ENCODE measurements at regions not wholly inside any gene's neighbourhood (a gene's known extent, or its start where the extent isn't known, plus 50 kb on each side); places are given as distances from the start of the nearest gene placed in this dataset.
A peak's percentile ranks its signal among the peaks of the same experiment; 100 is the strongest.
"Not testable (repeated sequence)": the region's sequence is repeated elsewhere in the genome, so short reads cannot be mapped to it uniquely, and the experiment has no call there.

DNA sequence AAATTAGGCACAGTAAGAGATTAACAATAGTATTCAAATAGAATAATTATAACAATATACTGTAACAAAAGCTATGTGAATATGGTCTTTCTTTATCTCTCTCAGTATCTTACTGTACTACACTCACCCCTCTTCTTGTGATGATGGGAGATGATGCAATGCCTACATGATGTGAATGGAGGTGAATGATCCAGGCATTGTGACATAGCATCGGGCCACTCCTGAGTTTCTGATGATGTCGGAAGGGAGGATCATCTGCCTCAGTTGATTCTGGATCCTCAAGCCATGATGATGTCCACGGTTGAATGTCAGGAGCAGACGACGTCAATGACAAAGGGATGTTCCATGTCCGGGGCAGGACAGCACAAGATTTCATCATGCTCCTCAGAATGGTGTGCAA is 268.3 kb upstream of the MGAT5 start:
- H3K27ac Mint-ChIP-seq: no peak overlapping the region
- no peak for DNase-seq
- H3K9me3 Mint-ChIP-seq: no peaks in the 10 kb centered on the region
- ATAC-seq (ENCODE audit: low read depth): no peak
- POLR2A ChIA-PET: no interaction called here
- H3K27me3 Mint-ChIP-seq: peaks cover 5% of the 10 kb centered on the region
- H3K36me3 Mint-ChIP-seq: no peaks in the 10 kb centered on the region
- no peak overlapping the region for H3K4me3 Mint-ChIP-seq
- no peaks in the 10 kb centered on the region for H3K4me1 Mint-ChIP-seq

DNA sequence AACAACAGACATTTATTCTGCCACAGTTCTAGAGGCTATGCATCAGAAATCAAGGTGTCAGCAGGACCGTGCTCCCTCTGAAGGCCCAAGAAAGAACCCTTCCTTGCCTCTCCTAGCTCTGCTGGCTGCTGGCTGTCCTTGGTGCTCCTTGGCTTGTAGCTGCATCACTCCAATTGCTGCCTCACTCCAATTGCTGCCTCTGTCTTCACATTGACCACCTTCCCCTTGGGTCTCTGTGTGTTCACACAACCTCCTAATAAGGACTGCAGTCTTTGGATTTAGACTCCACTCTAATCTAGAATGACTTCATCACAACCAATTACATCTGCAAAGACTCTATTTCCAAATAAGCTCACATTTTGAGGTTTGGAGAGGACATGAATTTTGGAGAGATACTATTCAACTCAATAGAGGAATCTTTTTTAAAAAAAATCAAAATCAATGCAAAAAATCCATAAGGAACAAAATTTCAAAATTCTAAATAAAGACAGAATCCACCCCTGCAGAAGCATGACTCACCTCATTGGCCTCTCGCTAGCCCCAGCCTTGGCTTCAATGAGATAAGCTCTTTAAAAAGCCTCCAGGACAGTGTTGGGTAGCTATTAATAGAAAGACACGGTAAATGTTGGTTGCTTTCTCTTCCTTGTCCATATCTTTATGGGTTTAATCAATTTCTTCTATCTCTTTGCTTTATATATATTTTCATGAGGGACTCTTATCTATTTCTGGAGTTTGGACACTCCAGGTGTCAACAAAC is 267.6 kb upstream of the MGAT5 start:
- POLR2A ChIA-PET: no interaction called here
- no peak overlapping the region for H3K27ac Mint-ChIP-seq
- H3K4me1 Mint-ChIP-seq: no peaks in the 10 kb centered on the region
- no peaks in the 10 kb centered on the region for H3K9me3 Mint-ChIP-seq
- DNase-seq (no peak), ATAC-seq (ENCODE audit: low read depth) (no peak)
- H3K36me3 Mint-ChIP-seq: no peaks in the 10 kb centered on the region
- no peak overlapping the region for H3K4me3 Mint-ChIP-seq
- H3K27me3 Mint-ChIP-seq: peaks cover 5% of the 10 kb centered on the region

DNA sequence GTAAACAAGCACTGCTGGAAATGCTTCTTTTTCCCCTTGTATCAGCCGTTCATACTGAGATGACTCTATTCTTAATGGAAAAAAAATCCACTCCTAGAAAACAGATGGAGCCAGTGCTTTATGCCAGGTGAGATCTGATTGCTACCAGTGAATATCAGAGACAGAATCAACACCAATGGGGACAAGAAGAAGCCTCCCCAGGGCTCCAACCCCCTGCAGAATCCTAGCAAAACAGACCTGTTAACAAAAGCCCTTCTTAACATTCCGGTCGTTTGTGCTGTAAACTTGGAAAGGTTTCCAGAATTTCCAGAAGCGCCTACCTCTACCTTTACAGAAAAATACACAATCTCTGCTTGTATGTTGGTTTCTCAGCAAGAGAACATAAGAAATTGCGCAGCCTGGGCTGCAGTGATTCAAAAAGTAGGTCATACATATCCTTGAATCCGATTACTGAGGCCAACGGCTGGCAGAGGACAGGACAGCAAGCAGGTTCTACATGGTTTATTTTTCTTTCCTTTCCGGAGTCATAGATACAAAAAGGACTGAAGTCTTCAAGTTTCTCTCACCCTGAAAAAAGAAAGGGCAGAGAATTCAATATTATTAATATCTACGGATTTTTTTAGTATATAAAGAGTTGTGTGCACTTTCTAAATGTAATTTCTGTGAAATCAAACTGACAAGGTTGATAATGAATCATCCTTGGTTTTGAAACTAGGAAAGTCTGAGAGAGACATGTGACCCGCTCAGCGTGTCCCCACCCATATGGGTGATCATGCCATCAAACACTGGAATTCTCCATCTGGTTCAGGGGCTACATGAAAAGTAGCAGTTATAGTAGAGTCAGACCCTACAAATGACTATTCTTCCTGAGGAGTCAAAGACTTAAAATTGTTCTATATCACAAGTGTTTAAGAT is 266.7 kb upstream of the MGAT5 start:
- Mint-ChIP-seq H3K36me3 (no peaks in the 10 kb centered on the region), H3K9me3 (no peaks in the 10 kb centered on the region), H3K4me1 (no peaks in the 10 kb centered on the region), H3K4me3 (no peak overlapping the region), H3K27ac (no peak overlapping the region), H3K27me3 (peaks cover 9% of the 10 kb centered on the region)
- DNase-seq (no peak), ATAC-seq (ENCODE audit: low read depth) (no peak)
- POLR2A ChIA-PET: no interaction called here

DNA sequence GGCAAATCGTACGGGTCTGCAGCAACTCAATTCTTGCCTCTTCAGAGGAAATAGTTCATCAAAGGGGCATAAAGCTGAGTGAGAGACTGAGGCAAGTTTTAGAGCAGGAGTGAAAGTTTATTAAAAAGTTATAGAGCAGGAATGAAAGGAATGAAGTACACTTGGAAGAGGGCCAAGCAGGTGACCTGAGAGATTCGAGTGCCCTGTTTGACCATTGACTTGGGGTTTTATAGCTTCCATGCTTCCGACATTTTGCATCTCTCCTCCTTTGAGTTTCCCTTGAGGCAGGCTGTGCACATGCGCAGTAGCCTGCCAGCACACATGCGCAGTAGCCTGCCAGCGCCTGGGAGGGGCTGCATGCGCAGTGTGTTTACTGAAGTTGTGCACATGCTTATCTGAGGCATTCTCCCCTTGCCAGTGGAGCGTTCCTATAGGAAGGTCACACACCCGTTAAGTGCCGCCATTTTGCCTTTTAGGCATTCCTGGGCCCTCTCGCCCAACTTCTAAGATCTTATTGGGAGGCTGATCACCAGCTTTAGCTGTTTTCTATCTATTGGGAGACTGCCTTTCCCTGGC is 265.5 kb upstream of the MGAT5 start:
- H3K4me1 Mint-ChIP-seq: no peaks in the 10 kb centered on the region
- no peak for DNase-seq
- H3K27ac Mint-ChIP-seq: no peak overlapping the region
- H3K9me3 Mint-ChIP-seq: no peaks in the 10 kb centered on the region
- H3K4me3 Mint-ChIP-seq: no peak overlapping the region
- POLR2A ChIA-PET: no interaction called here
- H3K27me3 Mint-ChIP-seq: peaks cover 13% of the 10 kb centered on the region
- no peak for ATAC-seq (ENCODE audit: low read depth)
- no peaks in the 10 kb centered on the region for H3K36me3 Mint-ChIP-seq

DNA sequence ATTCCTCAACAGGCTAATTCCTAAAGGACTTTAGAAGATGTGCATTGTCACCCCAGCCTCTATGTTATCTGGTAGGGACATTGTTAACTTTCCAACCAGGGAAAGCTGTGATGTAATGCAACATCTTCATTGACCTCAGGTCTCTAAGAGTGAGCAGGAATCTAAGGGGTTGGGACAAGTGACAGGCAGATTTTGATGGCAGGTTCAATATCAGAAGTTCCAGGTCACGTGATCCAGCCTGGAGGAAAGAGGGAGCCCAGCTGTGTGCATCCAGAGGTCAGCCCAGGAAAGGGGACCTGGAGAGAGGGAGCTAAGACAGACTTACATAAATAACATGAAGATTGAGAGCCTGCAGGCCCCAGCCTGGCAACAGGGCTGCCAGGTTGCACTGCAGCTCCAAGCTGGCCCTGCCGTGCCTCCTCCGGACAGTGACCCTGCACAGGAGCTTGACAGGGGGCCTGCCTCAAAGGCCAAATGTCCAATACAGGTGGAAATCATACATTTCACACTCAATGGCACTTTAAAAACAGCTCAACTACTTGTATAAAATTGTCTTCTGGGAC is 262.2 kb upstream of the MGAT5 start:
- POLR2A ChIA-PET: no interaction called here
- H3K4me1 Mint-ChIP-seq: no peaks in the 10 kb centered on the region
- H3K4me3 Mint-ChIP-seq: no peak overlapping the region
- no peak overlapping the region for H3K27ac Mint-ChIP-seq
- ATAC-seq (ENCODE audit: low read depth) (no peak), DNase-seq (no peak)
- H3K36me3 Mint-ChIP-seq: no peaks in the 10 kb centered on the region
- H3K27me3 Mint-ChIP-seq: peaks cover 22% of the 10 kb centered on the region
- no peaks in the 10 kb centered on the region for H3K9me3 Mint-ChIP-seq

DNA sequence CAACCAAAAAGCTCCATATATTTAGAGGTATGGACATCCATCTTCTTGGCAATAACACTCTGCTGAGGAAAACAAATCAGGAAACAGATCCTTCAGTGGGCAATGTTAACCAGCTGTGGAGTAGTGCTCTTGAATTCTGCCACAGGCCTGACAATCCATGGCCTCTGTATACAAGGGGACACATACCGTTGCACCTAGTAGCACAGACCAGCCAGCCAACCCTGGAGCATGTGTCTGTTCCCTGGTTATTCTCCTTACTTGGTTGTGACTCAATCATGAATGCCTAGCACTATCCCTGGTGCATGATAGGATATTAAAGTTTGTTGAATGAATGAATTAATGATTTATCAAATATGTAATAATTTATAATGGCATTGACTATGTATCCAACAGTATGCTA is 261.4 kb upstream of the MGAT5 start:
- no peak overlapping the region for H3K4me3 Mint-ChIP-seq
- no peaks in the 10 kb centered on the region for H3K4me1 Mint-ChIP-seq
- DNase-seq (no peak), ATAC-seq (ENCODE audit: low read depth) (no peak)
- POLR2A ChIA-PET: no interaction called here
- H3K27ac Mint-ChIP-seq: no peak overlapping the region
- no peaks in the 10 kb centered on the region for H3K9me3 Mint-ChIP-seq
- peaks cover 28% of the 10 kb centered on the region for H3K27me3 Mint-ChIP-seq
- no peaks in the 10 kb centered on the region for H3K36me3 Mint-ChIP-seq

DNA sequence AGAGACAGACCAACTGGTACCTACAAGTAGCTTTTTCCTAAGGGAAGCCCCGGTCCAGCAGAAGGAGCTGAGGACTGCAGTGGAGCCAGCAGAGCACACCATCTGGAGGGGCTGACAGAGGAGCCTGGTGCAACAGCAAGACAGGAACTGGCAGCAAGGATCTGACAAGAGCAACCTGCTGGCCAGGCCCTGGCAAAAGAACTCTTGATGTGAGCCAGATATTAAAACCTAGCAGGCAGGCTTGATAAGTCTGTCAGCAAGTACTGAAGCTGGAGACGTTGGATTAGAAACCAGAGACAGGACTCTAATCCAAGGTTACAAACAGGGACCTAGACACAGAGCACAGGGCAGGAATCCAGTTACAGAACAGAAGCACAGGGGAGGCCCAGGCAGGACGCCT is 260.7 kb upstream of the MGAT5 start:
- H3K4me1 Mint-ChIP-seq: no peaks in the 10 kb centered on the region
- H3K9me3 Mint-ChIP-seq: no peaks in the 10 kb centered on the region
- DNase-seq: no peak

DNA sequence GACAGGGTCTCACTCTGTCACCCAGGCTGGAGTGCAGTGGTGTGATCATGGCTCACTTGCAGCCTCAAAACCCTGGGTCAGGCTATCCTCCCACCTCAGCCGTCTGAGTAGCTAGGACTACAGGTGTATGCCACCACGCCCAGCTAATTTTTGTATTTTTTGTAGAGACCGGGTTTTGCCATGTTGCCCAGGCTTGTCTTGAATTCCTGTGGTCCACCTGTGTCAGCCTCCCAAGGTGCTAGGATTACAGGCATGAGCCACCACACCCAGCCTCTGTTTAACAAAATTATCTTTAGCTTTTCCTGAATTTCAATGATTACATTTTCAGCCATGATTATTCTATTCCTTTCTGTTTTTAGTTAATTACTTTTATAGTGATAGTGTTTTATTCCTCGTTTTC is 255.1 kb upstream of the MGAT5 start:
- H3K36me3 Mint-ChIP-seq; ATAC-seq (ENCODE audit: low read depth); H3K27ac Mint-ChIP-seq; H3K4me1 Mint-ChIP-seq; H3K9me3 Mint-ChIP-seq; POLR2A ChIA-PET; H3K4me3 Mint-ChIP-seq; DNase-seq: not testable (repeated sequence)
- peaks cover 29% of the 10 kb centered on the region for H3K27me3 Mint-ChIP-seq

More for the DNA sequence above, 260.7 kb upstream of the MGAT5 start:
- Mint-ChIP-seq H3K27me3 (peaks cover 28% of the 10 kb centered on the region), H3K4me3 (no peak overlapping the region), H3K36me3 (no peaks in the 10 kb centered on the region), H3K27ac (no peak overlapping the region)
- POLR2A ChIA-PET: no interaction called here
- ATAC-seq (ENCODE audit: low read depth): no peak

DNA sequence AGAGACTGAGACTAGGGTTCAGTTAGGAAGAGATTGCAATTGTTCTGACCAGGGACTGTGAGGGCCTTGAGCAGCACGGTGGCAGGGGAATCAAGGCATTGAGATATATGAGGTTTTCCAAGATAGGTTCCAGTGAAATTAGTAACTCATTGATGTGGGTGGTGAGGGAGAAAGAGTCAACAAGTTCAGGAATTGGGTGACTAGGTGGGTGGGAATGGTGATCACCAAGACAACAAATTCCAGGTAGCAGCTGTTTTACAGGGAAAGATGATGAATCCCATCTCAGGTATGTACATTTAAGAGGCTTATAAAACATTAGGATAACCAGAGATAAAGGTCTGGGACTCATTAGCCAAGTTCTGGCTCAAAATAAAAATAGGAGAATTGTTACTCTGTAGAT is 251.5 kb upstream of the MGAT5 start:
- ATAC-seq (ENCODE audit: low read depth): no peak

DNA sequence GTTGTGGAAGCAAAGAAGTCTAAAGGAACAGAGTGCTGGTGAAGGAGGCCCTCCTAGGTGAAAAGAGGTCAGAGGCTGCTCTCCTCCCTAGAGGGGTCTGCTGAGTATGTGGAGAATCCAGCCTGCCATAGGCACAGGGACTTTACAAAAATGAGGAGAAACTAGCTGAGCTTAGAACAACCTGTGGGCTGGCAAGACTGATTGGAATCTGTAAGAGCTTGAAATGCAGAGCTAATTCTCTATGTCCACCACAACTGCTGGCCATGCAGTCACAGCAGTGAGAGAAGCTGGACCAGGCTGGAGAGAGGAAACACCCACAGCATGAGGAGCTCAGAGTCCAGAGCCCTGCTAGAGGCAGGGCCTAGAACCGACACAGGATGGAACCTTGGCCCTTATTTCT is 251.0 kb upstream of the MGAT5 start:
- Mint-ChIP-seq H3K9me3 (no peaks in the 10 kb centered on the region), H3K4me3 (no peak overlapping the region), H3K4me1 (no peaks in the 10 kb centered on the region), H3K36me3 (no peaks in the 10 kb centered on the region), H3K27me3 (peaks cover 23% of the 10 kb centered on the region), H3K27ac (no peak overlapping the region)
- ATAC-seq (ENCODE audit: low read depth) (no peak), DNase-seq (no peak)
- POLR2A ChIA-PET: no interaction called here

More for the DNA sequence above, 251.5 kb upstream of the MGAT5 start:
- POLR2A ChIA-PET: no interaction called here
- Mint-ChIP-seq H3K27ac (peak overlapping the region; percentile 2), H3K4me1 (no peaks in the 10 kb centered on the region), H3K27me3 (peaks cover 23% of the 10 kb centered on the region), H3K36me3 (no peaks in the 10 kb centered on the region), H3K4me3 (no peak overlapping the region), H3K9me3 (no peaks in the 10 kb centered on the region)
- DNase-seq: no peak

DNA sequence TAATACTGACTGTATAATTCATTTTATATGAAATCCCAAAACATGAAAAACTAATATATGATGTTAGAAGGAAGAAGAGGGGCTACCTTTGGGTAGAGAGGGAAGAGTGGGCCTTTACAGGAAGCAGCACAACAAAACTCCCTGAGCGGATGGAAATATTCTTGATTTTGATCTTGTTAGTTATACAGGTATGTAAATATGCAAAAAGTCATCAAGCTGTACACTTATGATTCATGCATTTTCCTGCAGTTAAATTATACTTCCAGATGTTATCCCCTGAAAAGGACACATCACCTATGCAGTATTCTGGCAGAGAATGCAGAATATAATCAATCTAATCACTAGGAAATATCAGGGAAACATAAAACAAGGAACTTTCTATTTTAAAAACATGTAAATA is 249.4 kb upstream of the MGAT5 start:
- no peak overlapping the region for H3K27ac Mint-ChIP-seq
- POLR2A ChIA-PET: no interaction called here
- no peaks in the 10 kb centered on the region for H3K9me3 Mint-ChIP-seq
- ATAC-seq (ENCODE audit: low read depth) (no peak), DNase-seq (no peak)
- H3K4me3 Mint-ChIP-seq: no peak overlapping the region
- H3K36me3 Mint-ChIP-seq: no peaks in the 10 kb centered on the region
- H3K4me1 Mint-ChIP-seq: no peaks in the 10 kb centered on the region
- peaks cover 21% of the 10 kb centered on the region for H3K27me3 Mint-ChIP-seq

DNA sequence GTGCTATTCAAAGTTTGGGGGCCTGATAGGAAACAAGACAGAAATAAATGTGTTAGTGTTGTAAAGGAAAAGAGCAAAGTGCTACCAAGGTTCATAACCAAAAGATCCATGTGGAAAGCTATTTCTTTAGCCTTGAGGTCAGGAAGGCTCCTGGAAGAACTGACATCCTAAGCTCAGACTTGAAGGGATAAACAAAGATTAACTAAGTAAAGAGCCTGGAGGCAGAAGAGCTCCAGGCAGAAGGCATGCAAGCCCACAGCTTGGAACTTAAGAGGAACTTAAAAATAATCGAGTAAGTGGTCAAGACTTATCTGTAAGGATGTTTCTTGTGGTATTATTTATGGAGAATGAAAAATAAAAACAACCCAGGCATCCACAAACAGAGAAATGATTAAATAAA is 245.0 kb upstream of the MGAT5 start:
- H3K27me3 Mint-ChIP-seq: peaks cover 11% of the 10 kb centered on the region
- POLR2A ChIA-PET: no interaction called here
- no peaks in the 10 kb centered on the region for H3K9me3 Mint-ChIP-seq
- no peak for DNase-seq
- no peaks in the 10 kb centered on the region for H3K36me3 Mint-ChIP-seq
- no peak overlapping the region for H3K4me3 Mint-ChIP-seq
- no peak for ATAC-seq (ENCODE audit: low read depth)
- H3K27ac Mint-ChIP-seq: no peak overlapping the region
- no peaks in the 10 kb centered on the region for H3K4me1 Mint-ChIP-seq

DNA sequence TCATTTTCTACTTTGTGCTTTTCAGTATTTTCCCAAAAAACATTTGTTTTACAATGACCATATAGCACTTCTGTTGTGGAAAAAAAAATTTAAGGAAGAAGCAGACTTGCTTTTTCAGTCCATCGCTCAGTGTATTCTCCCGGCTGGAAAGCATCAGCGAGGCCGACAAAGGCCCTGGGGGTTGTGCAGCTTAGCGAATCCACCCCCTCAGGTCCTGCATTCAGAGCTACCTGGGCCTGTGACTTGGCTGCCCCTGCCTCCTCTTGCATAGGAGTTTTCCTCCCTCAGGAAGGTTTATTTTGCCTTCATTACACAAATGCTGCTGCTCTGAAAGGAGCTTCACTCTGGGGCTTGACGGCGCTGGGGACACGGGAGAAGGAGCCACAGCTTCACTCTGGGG is 244.4 kb upstream of the MGAT5 start:
- ATAC-seq (ENCODE audit: low read depth) (no peak), DNase-seq (no peak)
- no peaks in the 10 kb centered on the region for H3K9me3 Mint-ChIP-seq
- peaks cover 7% of the 10 kb centered on the region for H3K27me3 Mint-ChIP-seq
- H3K27ac Mint-ChIP-seq: no peak overlapping the region
- no peak overlapping the region for H3K4me3 Mint-ChIP-seq
- POLR2A ChIA-PET: no interaction called here
- no peaks in the 10 kb centered on the region for H3K36me3 Mint-ChIP-seq
- no peaks in the 10 kb centered on the region for H3K4me1 Mint-ChIP-seq

DNA sequence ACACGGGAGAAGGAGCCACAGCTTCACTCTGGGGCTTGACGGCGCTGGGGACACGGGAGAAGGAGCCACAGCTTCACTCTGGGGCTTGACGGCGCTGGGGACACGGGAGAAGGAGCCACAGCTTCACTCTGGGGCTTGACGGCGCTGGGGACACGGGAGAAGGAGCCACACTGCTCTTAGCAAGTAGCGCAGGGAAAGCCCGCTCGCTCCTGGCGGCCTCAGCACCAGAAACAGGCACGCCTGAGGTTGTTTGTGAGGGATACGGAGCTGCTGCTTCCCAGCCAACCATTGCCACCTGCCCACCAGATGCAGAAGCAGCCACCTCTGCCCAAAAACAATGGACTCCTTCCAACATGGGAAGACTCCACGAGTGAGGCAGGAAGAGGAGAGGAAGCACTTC is 244.0 kb upstream of the MGAT5 start:
- H3K4me3 Mint-ChIP-seq; H3K27me3 Mint-ChIP-seq; ATAC-seq (ENCODE audit: low read depth); POLR2A ChIA-PET; H3K27ac Mint-ChIP-seq; DNase-seq; H3K9me3 Mint-ChIP-seq; H3K36me3 Mint-ChIP-seq; H3K4me1 Mint-ChIP-seq: not testable (repeated sequence)
